Colonic mucosa (tissue), 4 donors: ENCODE measurements at regions not wholly inside any gene's neighbourhood (a gene's known extent, or its start where the extent isn't known, plus 50 kb on each side); places are given as distances from the start of the nearest gene placed in this dataset.

Experiments
- DNase-seq: peaks from one replicate; pipeline ENCODE4 v3.0.0-alpha.2; 2020
- H3K27ac ChIP-seq: fragments of 200-600 bp; one replicate; pipeline ENCODE4 v1.8.0; 2021
- H3K27me3 ChIP-seq: fragments of 200-600 bp; one replicate; pipeline ENCODE4 v1.8.0; 2021
- H3K36me3 ChIP-seq: fragments of 200-600 bp; one replicate; pipeline ENCODE4 v1.8.0; 2021
- H3K4me1 ChIP-seq: fragments of 200-600 bp; one replicate; pipeline ENCODE4 v1.8.0; 2021; ENCODE audit warnings: mild to moderate bottlenecking
- H3K4me3 ChIP-seq: fragments of 200-600 bp; one replicate; pipeline ENCODE4 v1.8.0; 2021
- H3K9ac ChIP-seq, 2 donors: one replicate each; pipeline ENCODE4 v1.7.0; 2013; ENCODE audit warnings: control low read depth in 2 of 2, low read depth in 2 of 2, low read length in 2 of 2
- H3K9me3 ChIP-seq: fragments of 200-600 bp; one replicate; pipeline ENCODE4 v1.8.0; 2021
- intact Hi-C: fragments of 100-400 bp; cut with DNase I; formaldehyde crosslinking; loops from one replicate; pipeline ENCODE4 v1.14.1; 2022
- TF ChIP-seq, protein P1 (sequence below): fragments of 200-600 bp; IDR thresholded peaks from one replicate; pipeline ENCODE4 v1.8.0; 2022; ENCODE audit warnings: antibody characterized with exemption, mild to moderate bottlenecking
- donor health status: healthy.
- donor health status: DM: no; HTN: no; CAD: no.
- donor health status: DM: no; HTN: no; CAD: no.

DNA sequence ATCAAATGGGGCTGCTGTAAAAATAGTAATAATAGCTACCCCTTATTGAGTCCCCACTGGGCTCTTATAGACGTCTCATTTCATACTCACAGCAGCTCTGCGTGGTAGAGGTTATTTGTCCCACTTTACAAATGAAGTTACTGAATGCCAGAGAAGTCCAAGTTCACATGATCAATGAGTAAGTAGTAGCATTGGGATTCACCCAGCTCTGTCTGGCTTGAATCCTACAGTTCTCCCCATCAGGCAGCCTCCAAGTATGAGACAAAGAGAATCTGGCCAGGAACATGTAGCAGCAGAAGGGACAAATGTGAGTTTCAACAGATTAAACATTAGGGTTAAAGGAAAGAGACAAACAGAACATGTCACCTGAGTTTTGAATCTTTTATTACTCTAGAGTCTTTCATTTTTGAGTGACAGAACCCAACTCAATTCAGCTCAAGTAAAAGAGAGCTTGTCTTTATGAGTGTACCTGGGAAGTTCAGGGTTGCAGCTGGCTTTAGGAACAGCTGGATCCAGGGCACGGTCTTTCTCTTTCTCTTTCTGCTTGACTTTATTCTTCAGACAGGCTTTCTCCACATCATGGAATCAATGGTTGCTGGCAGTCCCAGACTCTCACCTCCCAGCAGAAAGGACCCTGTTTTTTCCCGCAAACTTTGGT, 64.1 kb upstream of the JDP2 start:
- Histone ChIP-seq H3K4me1 (no peaks in the 10 kb centered on the region), H3K27ac (no peak overlapping the region)
- intact Hi-C loops, result no loop called here

DNA sequence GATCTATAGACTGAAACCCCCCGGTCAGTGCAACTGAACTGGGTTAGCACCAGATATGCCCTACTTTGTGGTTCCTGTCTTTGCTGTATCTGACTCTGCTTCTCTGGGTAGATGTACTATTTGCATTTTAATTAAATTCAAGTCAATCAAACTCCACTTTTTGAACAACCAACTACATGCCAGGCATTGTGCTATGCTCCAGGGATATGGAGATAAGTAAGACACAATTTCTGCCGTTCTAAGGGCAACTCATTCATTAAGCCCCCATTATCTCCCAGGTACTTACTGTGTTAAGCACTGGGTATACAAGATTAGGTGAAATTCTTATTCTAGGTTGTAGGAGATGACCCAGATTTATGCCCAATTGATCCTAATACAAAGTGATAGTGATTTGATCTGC, 62.7 kb upstream of the JDP2 start:
- Histone ChIP-seq H3K27me3 (no peaks in the 10 kb centered on the region), H3K27ac (no peak overlapping the region), H3K36me3 (no peaks in the 10 kb centered on the region), H3K9me3 (no peaks in the 10 kb centered on the region), H3K4me1 (no peaks in the 10 kb centered on the region), H3K4me3 (no peak overlapping the region), H3K9ac (no peak overlapping the region)
- intact Hi-C loops, result no loop called here
- TF ChIP-seq, protein P1, sequence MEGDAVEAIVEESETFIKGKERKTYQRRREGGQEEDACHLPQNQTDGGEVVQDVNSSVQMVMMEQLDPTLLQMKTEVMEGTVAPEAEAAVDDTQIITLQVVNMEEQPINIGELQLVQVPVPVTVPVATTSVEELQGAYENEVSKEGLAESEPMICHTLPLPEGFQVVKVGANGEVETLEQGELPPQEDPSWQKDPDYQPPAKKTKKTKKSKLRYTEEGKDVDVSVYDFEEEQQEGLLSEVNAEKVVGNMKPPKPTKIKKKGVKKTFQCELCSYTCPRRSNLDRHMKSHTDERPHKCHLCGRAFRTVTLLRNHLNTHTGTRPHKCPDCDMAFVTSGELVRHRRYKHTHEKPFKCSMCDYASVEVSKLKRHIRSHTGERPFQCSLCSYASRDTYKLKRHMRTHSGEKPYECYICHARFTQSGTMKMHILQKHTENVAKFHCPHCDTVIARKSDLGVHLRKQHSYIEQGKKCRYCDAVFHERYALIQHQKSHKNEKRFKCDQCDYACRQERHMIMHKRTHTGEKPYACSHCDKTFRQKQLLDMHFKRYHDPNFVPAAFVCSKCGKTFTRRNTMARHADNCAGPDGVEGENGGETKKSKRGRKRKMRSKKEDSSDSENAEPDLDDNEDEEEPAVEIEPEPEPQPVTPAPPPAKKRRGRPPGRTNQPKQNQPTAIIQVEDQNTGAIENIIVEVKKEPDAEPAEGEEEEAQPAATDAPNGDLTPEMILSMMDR, result no peak
- no peak for DNase-seq

More for the DNA sequence above, 64.1 kb upstream of the JDP2 start:
- Histone ChIP-seq H3K4me3 (no peak overlapping the region), H3K9me3 (no peaks in the 10 kb centered on the region), H3K9ac (no peak overlapping the region), H3K36me3 (no peaks in the 10 kb centered on the region), H3K27me3 (no peaks in the 10 kb centered on the region)
- DNase-seq, result no peak
- TF ChIP-seq, protein P1, result no peak

DNA sequence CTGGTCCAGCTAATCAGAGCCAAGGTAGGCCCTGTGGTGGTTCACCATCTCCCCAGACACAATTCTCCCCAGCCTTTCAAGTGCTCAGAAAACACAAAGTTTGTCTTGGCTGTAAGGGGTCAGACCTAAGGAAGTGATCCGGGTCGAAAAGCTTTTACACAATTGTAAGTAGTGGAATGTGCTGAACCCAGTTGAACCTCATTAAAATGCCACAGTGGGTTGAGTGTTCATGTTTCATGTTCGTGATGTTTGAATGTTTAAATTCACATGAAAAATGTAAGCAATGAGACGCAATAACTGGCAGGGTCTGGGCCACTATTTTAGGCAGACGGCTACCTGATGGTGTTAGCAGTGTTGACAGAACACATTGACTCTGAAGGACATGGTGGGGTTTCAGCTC, 60.9 kb upstream of the JDP2 start:
- Histone ChIP-seq H3K4me1 (no peaks in the 10 kb centered on the region), H3K27me3 (no peaks in the 10 kb centered on the region), H3K9ac (no peak overlapping the region), H3K9me3 (no peaks in the 10 kb centered on the region), H3K4me3 (no peak overlapping the region), H3K27ac (no peak overlapping the region), H3K36me3 (no peaks in the 10 kb centered on the region)
- intact Hi-C loops, result no loop called here
- TF ChIP-seq, protein P1, result no peak
- DNase-seq, result no peak

DNA sequence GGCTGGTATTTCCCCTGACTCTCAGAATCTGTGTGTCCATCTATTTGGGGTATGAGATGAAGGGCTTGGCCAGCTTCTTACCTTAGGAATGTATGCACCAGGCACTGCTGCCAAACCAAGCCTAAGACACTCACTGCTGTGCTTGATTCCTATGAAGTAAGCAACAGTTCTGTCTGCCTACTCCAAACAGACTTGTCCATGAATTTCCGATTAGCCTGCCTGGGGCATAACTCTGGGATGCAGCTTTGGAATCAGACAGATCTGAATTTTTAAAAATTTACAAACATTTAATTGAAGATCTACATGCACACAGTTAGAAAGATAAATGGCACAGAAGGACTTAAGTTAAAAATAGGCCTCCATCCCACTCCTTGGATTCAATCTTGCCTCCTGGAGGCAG, 59.5 kb upstream of the JDP2 start:
- H3K27me3 ChIP-seq, result no peaks in the 10 kb centered on the region
- no peak overlapping the region for H3K27ac ChIP-seq
- intact Hi-C loops, result no loop called here
- H3K9me3 ChIP-seq, result no peaks in the 10 kb centered on the region
- no peak for DNase-seq
- no peaks in the 10 kb centered on the region for H3K36me3 ChIP-seq
- H3K4me3 ChIP-seq, result no peak overlapping the region
- no peaks in the 10 kb centered on the region for H3K4me1 ChIP-seq
- H3K9ac ChIP-seq, result no peak overlapping the region
- TF ChIP-seq, protein P1, result no peak

DNA sequence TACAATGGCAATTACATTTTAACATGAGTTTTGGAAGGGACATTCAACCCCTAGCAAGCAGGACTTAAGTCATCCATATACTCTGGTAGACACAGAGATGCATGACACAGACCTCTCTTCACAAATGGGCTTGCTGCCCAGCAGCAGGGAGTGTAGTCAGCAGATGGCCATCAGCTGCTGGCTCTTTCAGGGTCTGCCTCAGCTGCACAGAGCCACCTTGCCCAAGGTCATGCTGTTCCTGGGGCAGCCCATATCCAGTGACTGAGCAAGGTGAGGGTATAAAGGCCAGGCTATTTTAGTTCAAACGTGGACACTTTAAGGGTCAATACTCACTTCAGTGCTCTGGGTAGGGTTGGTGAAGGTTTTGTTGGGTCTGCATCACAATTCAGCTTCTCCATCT, 58.3 kb upstream of the JDP2 start:
- no peaks in the 10 kb centered on the region for H3K4me1 ChIP-seq
- no peak overlapping the region for H3K27ac ChIP-seq
- no peak overlapping the region for H3K4me3 ChIP-seq
- H3K9me3 ChIP-seq, result no peaks in the 10 kb centered on the region
- TF ChIP-seq, protein P1, result no peak
- intact Hi-C loops, result no loop called here
- no peak for DNase-seq
- no peaks in the 10 kb centered on the region for H3K36me3 ChIP-seq
- no peak overlapping the region for H3K9ac ChIP-seq
- H3K27me3 ChIP-seq, result no peaks in the 10 kb centered on the region
